ENCODE measurements at regions not wholly inside any gene's neighbourhood (a gene's known extent, or its start where the extent isn't known, plus 50 kb on each side); places are given as distances from the start of the nearest gene placed in this dataset.

GRCh38 chr3:132907293-132907692, 130.9 kb upstream of the TMEM108 start:
- TF ChIP-seq, protein P1, sequence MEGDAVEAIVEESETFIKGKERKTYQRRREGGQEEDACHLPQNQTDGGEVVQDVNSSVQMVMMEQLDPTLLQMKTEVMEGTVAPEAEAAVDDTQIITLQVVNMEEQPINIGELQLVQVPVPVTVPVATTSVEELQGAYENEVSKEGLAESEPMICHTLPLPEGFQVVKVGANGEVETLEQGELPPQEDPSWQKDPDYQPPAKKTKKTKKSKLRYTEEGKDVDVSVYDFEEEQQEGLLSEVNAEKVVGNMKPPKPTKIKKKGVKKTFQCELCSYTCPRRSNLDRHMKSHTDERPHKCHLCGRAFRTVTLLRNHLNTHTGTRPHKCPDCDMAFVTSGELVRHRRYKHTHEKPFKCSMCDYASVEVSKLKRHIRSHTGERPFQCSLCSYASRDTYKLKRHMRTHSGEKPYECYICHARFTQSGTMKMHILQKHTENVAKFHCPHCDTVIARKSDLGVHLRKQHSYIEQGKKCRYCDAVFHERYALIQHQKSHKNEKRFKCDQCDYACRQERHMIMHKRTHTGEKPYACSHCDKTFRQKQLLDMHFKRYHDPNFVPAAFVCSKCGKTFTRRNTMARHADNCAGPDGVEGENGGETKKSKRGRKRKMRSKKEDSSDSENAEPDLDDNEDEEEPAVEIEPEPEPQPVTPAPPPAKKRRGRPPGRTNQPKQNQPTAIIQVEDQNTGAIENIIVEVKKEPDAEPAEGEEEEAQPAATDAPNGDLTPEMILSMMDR (IDR thresholded peaks at IDR 0.05; ENCODE audit: insufficient read depth, missing control alignments), result no peak
- DNase-seq (ENCODE audit: insufficient read length, low spot score) (no peak), FAIRE-seq (no peak)

DNA sequence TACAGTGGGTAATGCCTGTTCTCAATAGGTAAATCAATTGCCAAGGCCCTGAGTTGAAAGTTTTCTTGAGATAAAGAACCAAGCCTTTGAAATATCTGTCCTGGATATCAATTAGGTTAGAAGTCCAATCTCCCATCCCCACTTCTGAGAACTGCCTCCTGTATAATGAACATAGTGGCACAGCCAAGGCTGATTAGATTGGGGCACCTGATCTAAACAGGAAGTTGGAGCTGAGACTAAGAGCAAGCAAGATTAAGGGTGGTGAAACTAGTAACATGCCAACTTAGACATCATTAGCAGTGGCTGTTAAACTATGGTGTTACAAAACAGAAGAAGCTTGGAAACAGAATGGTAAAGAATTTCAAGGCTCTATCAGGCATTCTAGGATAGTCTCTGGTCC, 137.7 kb upstream of the TMEM108 start:
- FAIRE-seq, result no peak
- TF ChIP-seq, protein P1 (IDR thresholded peaks at IDR 0.05; ENCODE audit: insufficient read depth, missing control alignments), result no peak
- no peak for DNase-seq (ENCODE audit: insufficient read length, low spot score)

- TF ChIP-seq, protein P1 (IDR thresholded peaks at IDR 0.05; ENCODE audit: insufficient read depth, missing control alignments), result no peak
- DNase-seq (ENCODE audit: insufficient read length, low spot score) (no peak), FAIRE-seq (no peak)
Observed at GRCh38 chr3:132898141-132898540, 140.1 kb upstream of the TMEM108 start.

DNA sequence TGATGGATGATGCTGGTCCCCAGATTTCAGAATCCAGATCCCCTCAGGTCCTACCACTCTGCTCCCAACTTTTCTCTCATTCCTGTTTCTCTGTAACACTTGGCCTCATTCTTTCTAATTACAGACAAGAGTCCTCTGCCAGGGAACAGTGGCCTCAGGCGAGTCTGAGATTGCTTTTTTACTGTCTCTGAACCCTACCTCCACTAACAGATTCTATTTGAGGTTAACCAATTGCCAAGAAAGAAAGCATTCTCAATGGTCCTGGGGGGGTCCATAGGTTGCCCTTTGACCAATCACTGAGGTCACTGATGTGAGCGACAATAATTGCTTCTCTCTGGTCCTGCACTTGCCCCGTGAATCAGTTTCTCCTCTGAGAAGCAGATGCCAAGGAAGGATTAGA, 145.2 kb upstream of the TMEM108 start:
- FAIRE-seq (no peak), DNase-seq (ENCODE audit: insufficient read length, low spot score) (no peak)
- TF ChIP-seq, protein P1 (IDR thresholded peaks at IDR 0.05; ENCODE audit: insufficient read depth, missing control alignments), result no peak

DNA sequence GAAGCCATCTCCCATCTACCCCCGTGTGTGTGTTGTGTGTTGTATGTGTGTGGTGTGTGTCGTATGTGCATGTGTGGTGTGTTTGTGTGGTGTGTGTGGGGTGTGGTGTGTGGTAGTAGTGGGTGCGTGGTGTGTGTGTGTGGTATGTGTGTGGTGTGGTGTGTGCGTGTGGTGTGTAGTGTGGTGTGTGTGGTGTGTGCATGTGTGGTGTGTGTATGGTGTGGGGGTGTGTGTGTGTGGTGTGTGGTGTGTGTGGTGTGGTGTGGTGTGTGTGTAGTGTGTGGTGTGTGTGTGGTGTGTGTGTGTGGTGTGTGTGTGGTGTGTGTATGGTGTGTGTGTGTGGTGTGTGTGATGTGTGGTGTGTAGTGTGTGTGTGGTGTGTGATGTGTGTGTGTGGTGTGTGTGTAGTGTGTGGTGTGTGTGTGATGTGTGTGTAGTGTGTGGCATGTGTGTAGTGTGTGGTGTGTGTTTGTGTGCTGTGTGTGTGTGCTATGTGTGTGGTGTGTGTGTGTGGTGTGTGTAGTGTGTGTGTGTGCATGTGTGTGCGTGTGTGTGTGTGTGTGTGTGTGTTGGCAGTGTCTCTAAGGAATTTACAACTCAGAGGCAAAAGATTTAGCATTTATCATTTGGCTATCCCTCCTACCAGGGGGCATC, 156.3 kb upstream of the TMEM108 start:
- DNase-seq (ENCODE audit: insufficient read length, low spot score) (no peak), FAIRE-seq (no peak)
- TF ChIP-seq, protein P1 (IDR thresholded peaks at IDR 0.05; ENCODE audit: insufficient read depth, missing control alignments), result no peak

GRCh38 chr3:132880986-132881385, 157.2 kb upstream of the TMEM108 start:
- DNase-seq (ENCODE audit: insufficient read length, low spot score), result no peak
- TF ChIP-seq, protein P1 (IDR thresholded peaks at IDR 0.05; ENCODE audit: insufficient read depth, missing control alignments), result no peak
- FAIRE-seq, result no peak

DNA sequence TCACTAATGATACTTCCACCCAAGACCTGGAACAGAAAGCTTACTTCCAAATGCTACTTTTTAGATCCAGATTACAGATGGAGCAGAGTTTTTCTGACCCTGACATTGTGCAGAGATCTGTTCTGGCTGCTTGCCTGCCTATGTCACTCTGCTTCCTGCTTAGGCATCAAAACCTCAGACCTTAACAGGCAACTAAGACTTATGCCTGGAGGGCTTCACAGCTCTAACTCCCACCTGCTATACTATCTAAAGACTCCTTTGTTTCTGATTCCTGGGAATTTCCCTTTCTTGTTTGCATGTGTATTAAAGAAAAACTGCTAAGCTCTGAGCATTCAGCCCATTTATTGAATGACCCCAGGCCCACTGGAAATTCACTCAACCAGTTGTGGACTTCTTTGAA, 157.4 kb upstream of the NPHP3 start:
- no peak for DNase-seq (ENCODE audit: insufficient read length, low spot score)
- no peak for FAIRE-seq
- TF ChIP-seq, protein P1 (IDR thresholded peaks at IDR 0.05; ENCODE audit: insufficient read depth, missing control alignments), result no peak
